HEK293 (cell line): ENCODE measurements at regions not wholly inside any gene's neighbourhood (a gene's known extent, or its start where the extent isn't known, plus 50 kb on each side); places are given as distances from the start of the nearest gene placed in this dataset.

ENCODE experiments used
- CTCF ChIA-PET: fragments of 350-600 bp; formaldehyde crosslinking; extraction: SDS; loops from one replicate; lab custom pipeline; 2021; ENCODE audit warnings: antibody characterized with exemption; lab: Yijun Ruan, JAX
- POLR2A ChIA-PET: fragments of 300-600 bp; formaldehyde crosslinking; extraction: SDS; loops from one replicate; lab custom pipeline; 2020; ENCODE audit warnings: antibody characterized with exemption, inconsistent platforms; lab: Yijun Ruan, JAX
- H3K27ac ChIP-seq: fragments of 200-500 bp; sonication (Bioruptor generic); 2 replicates; pipeline ENCODE4 v1.5.1; 2014; ENCODE audit warnings: low read depth, low read length, control low read depth, inconsistent platforms; ENCODE audit errors: extremely low read depth
- H3K36me3 ChIP-seq, 2 experiments: fragments of 200-500 bp in 1 of 2; sonication (Bioruptor generic) in 1 of 2; 1 replicate in 1 of 2; 2 replicates in 1 of 2; pipeline ENCODE4 v1.5.1; 2014 to 2017; ENCODE audit warnings: inconsistent platforms in 2 of 2, low read length in 2 of 2; ENCODE audit not compliant: control insufficient read depth in 2 of 2, insufficient read depth in 1 of 2
- H3K4me1 ChIP-seq: fragments of 200-500 bp; sonication (Bioruptor generic); 2 replicates; pipeline ENCODE4 v1.5.1; 2014; ENCODE audit warnings: mild to moderate bottlenecking, low read length, inconsistent platforms; ENCODE audit not compliant: control insufficient read depth, insufficient read depth
- H3K4me3 ChIP-seq: 2 replicates; pipeline ENCODE4 v1.5.1; 2011; ENCODE audit warnings: low read depth, mild to moderate bottlenecking, control low read depth, low read length, moderate library complexity
- H3K9me3 ChIP-seq: fragments of 200-500 bp; sonication (Bioruptor generic); 2 replicates; pipeline ENCODE4 v1.5.1; 2014; ENCODE audit warnings: low read depth, low read length, inconsistent platforms; ENCODE audit not compliant: control insufficient read depth, insufficient read depth
- KLF7 ChIP-seq: fragments of 450-650 bp; formaldehyde crosslinking; IDR thresholded peaks from 2 replicates; pipeline ENCODE4 v1.5.1; 2016; ENCODE audit warnings: missing biosample characterization, missing genetic modification characterization, borderline replicate concordance
- MEIS1 ChIP-seq: sonication (generic); formaldehyde crosslinking; IDR thresholded peaks from 2 replicates; pipeline ENCODE4 v1.8.1; 2022; ENCODE audit warnings: missing genetic modification reagents, mild to moderate bottlenecking, borderline replicate concordance
- PATZ1 ChIP-seq: fragments of 450-650 bp; formaldehyde crosslinking; IDR thresholded peaks from 2 replicates; pipeline ENCODE4 v1.5.1; 2016; ENCODE audit warnings: missing biosample characterization, missing genetic modification characterization
- PRDM1 ChIP-seq: fragments of 450-650 bp; formaldehyde crosslinking; IDR thresholded peaks from 2 replicates; pipeline ENCODE4; 2016; ENCODE audit warnings: missing biosample characterization, missing genetic modification characterization
- PRDM6 ChIP-seq: fragments of 450-650 bp; formaldehyde crosslinking; IDR thresholded peaks from 2 replicates; pipeline ENCODE4 v1.5.1; 2017; ENCODE audit warnings: missing biosample characterization, missing genetic modification characterization
- REPIN1 ChIP-seq: fragments of 450-650 bp; formaldehyde crosslinking; IDR thresholded peaks from 2 replicates; pipeline ENCODE4 v1.5.1; 2017; ENCODE audit warnings: missing biosample characterization, missing genetic modification characterization, low read depth
- SP2 ChIP-seq: fragments of 450-650 bp; formaldehyde crosslinking; IDR thresholded peaks from 2 replicates; pipeline ENCODE4 v1.5.1; 2016; ENCODE audit warnings: missing biosample characterization, missing genetic modification characterization
- SP3 ChIP-seq: fragments of 450-650 bp; formaldehyde crosslinking; IDR thresholded peaks from 2 replicates; pipeline ENCODE4 v1.5.1; 2016; ENCODE audit warnings: missing biosample characterization, missing genetic modification characterization
- ZBTB17 ChIP-seq: fragments of 450-650 bp; formaldehyde crosslinking; IDR thresholded peaks from 2 replicates; pipeline ENCODE4 v1.5.1; 2016; ENCODE audit warnings: missing biosample characterization, missing genetic modification characterization
- ZFHX2 ChIP-seq: fragments of 450-650 bp; formaldehyde crosslinking; conservative IDR thresholded peaks from 2 replicates; pipeline ENCODE4 v1.5.1; 2016; ENCODE audit warnings: missing biosample characterization, missing genetic modification characterization
- ZNF157 ChIP-seq: fragments of 450-650 bp; formaldehyde crosslinking; IDR thresholded peaks from 2 replicates; pipeline ENCODE4 v1.5.1; 2016; ENCODE audit warnings: missing biosample characterization, missing genetic modification characterization
- ZNF16 ChIP-seq: fragments of 450-650 bp; formaldehyde crosslinking; IDR thresholded peaks from 2 replicates; pipeline ENCODE4 v1.5.1; 2016; ENCODE audit warnings: low read depth, missing biosample characterization, missing genetic modification characterization
- ZNF19 ChIP-seq: fragments of 450-650 bp; formaldehyde crosslinking; IDR thresholded peaks from 2 replicates; pipeline ENCODE4; 2016; ENCODE audit warnings: missing biosample characterization, missing genetic modification characterization, low read depth
- ZNF292 ChIP-seq: fragments of 450-650 bp; formaldehyde crosslinking; IDR thresholded peaks from 2 replicates; pipeline ENCODE4 v1.5.1; 2016; ENCODE audit warnings: low read depth, missing biosample characterization, missing genetic modification characterization, borderline replicate concordance
- ZNF521 ChIP-seq: fragments of 450-650 bp; formaldehyde crosslinking; IDR thresholded peaks from 2 replicates; pipeline ENCODE4 v1.5.1; 2017; ENCODE audit warnings: missing biosample characterization, mild to moderate bottlenecking, missing genetic modification characterization
- ZNF548 ChIP-seq: fragments of 450-650 bp; formaldehyde crosslinking; IDR thresholded peaks from 2 replicates; pipeline ENCODE4 v1.5.1; 2016; ENCODE audit warnings: missing biosample characterization, missing genetic modification characterization
- ZNF580 ChIP-seq: fragments of 450-650 bp; formaldehyde crosslinking; IDR thresholded peaks from 2 replicates; pipeline ENCODE4 v1.5.1; 2016; ENCODE audit warnings: missing biosample characterization, missing genetic modification characterization
- ZNF600 ChIP-seq: fragments of 450-650 bp; formaldehyde crosslinking; IDR thresholded peaks from 2 replicates; pipeline ENCODE4 v1.5.1; 2016; ENCODE audit warnings: missing biosample characterization, missing genetic modification characterization
- ZNF629 ChIP-seq: fragments of 450-650 bp; formaldehyde crosslinking; IDR thresholded peaks from 2 replicates; pipeline ENCODE4 v1.5.1; 2017; ENCODE audit warnings: missing biosample characterization, missing genetic modification characterization
- ZNF639 ChIP-seq: fragments of 450-650 bp; formaldehyde crosslinking; IDR thresholded peaks from 2 replicates; pipeline ENCODE4 v1.5.1; 2016; ENCODE audit warnings: missing biosample characterization, missing genetic modification characterization
- ZNF830 ChIP-seq: fragments of 450-650 bp; IDR thresholded peaks from 2 replicates; pipeline ENCODE4 v1.5.0; 2018; ENCODE audit warnings: missing biosample characterization, missing genetic modification characterization, low read depth, mild to moderate bottlenecking, moderate library complexity
- TF ChIP-seq, protein P1 (sequence below): fragments of 450-650 bp; formaldehyde crosslinking; IDR thresholded peaks from 2 replicates; pipeline ENCODE4 v1.5.1; 2017; ENCODE audit warnings: missing biosample characterization, missing genetic modification characterization
- TF ChIP-seq, protein P2 (sequence below): fragments of 450-650 bp; formaldehyde crosslinking; IDR thresholded peaks from 2 replicates; pipeline ENCODE4 v1.5.1; 2016; ENCODE audit warnings: missing biosample characterization, missing genetic modification characterization
- TF ChIP-seq, protein P3 (sequence below): fragments of 450-650 bp; formaldehyde crosslinking; IDR thresholded peaks from 2 replicates; pipeline ENCODE4 v1.5.1; 2016; ENCODE audit warnings: missing biosample characterization, missing genetic modification characterization
- TF ChIP-seq, protein P4 (sequence below): fragments of 450-650 bp; formaldehyde crosslinking; IDR thresholded peaks from 2 replicates; pipeline ENCODE4 v1.5.1; 2016; ENCODE audit warnings: missing biosample characterization, missing genetic modification characterization

GRCh38 chr5:93156566-93156965, 424.5 kb downstream of the NR2F1-AS1 start:
- Histone ChIP-seq H3K4me1 (no peaks in the 10 kb centered on the region), H3K27ac (no peak overlapping the region), H3K9me3 (no peaks in the 10 kb centered on the region), H3K4me3 (no peak overlapping the region), H3K36me3 (no peaks in the 10 kb centered on the region)
- POLR2A ChIA-PET, result no interaction called here
- TF ChIP-seq ZNF629 (tag by site-specific recombination) (no peak), ZNF292 (no peak), ZNF639 (tag by site-specific recombination) (no peak), ZBTB17 (tag by site-specific recombination) (no peak), MEIS1 (CRISPR knock-in tag) (no peak), ZNF580 (no peak), REPIN1 (tag by site-specific recombination) (no peak), PRDM6 (tag by site-specific recombination) (no peak), ZNF157 (tag by site-specific recombination) (no peak), ZFHX2 (no peak), ZNF548 (tag by site-specific recombination) (no peak), ZNF830 (no peak), PRDM1 (tag by site-specific recombination) (no peak)
- TF ChIP-seq, protein P1, sequence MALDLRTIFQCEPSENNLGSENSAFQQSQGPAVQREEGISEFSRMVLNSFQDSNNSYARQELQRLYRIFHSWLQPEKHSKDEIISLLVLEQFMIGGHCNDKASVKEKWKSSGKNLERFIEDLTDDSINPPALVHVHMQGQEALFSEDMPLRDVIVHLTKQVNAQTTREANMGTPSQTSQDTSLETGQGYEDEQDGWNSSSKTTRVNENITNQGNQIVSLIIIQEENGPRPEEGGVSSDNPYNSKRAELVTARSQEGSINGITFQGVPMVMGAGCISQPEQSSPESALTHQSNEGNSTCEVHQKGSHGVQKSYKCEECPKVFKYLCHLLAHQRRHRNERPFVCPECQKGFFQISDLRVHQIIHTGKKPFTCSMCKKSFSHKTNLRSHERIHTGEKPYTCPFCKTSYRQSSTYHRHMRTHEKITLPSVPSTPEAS, result no peak
- TF ChIP-seq, protein P2, sequence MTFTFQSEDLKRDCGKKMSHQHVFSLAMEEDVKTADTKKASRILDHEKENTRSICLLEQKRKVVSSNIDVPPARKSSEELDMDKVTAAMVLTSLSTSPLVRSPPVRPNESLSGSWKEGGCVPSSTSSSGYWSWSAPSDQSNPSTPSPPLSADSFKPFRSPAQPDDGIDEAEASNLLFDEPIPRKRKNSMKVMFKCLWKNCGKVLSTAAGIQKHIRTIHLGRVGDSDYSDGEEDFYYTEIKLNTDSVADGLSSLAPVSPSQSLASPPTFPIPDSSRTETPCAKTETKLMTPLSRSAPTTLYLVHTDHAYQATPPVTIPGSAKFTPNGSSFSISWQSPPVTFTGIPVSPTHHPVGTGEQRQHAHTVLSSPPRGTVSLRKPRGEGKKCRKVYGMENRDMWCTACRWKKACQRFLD (tag by site-specific recombination), result no peak
- CTCF ChIA-PET, result no interaction called here

GRCh38 chr5:93154535-93154934, 426.5 kb downstream of the NR2F1-AS1 start:
- POLR2A ChIA-PET, result no interaction called here
- CTCF ChIA-PET, result no interaction called here
- TF ChIP-seq ZNF19 (tag by site-specific recombination) (no peak), ZNF521 (tag by site-specific recombination) (no peak), PATZ1 (tag by site-specific recombination) (no peak), SP3 (no peak), KLF7 (tag by site-specific recombination) (no peak), ZNF600 (tag by site-specific recombination) (no peak), ZNF16 (tag by site-specific recombination) (no peak), SP2 (tag by site-specific recombination) (no peak)
- TF ChIP-seq, protein P3, sequence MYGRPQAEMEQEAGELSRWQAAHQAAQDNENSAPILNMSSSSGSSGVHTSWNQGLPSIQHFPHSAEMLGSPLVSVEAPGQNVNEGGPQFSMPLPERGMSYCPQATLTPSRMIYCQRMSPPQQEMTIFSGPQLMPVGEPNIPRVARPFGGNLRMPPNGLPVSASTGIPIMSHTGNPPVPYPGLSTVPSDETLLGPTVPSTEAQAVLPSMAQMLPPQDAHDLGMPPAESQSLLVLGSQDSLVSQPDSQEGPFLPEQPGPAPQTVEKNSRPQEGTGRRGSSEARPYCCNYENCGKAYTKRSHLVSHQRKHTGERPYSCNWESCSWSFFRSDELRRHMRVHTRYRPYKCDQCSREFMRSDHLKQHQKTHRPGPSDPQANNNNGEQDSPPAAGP (tag by site-specific recombination), result no peak
- TF ChIP-seq, protein P4, sequence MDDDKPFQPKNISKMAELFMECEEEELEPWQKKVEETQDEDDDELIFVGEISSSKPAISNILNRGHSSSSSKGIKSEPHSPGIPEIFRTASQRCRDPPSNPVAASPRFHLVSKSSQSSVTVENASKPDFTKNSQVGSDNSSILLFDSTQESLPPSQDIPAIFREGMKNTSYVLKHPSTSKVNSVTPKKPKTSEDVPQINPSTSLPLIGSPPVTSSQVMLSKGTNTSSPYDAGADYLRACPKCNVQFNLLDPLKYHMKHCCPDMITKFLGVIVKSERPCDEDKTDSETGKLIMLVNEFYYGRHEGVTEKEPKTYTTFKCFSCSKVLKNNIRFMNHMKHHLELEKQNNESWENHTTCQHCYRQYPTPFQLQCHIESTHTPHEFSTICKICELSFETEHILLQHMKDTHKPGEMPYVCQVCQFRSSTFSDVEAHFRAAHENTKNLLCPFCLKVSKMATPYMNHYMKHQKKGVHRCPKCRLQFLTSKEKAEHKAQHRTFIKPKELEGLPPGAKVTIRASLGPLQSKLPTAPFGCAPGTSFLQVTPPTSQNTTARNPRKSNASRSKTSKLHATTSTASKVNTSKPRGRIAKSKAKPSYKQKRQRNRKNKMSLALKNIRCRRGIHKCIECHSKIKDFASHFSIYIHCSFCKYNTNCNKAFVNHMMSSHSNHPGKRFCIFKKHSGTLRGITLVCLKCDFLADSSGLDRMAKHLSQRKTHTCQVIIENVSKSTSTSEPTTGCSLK (tag by site-specific recombination), result no peak
- no peak overlapping the region for H3K4me3 ChIP-seq
- no peaks in the 10 kb centered on the region for H3K4me1 ChIP-seq
- no peaks in the 10 kb centered on the region for H3K36me3 ChIP-seq
- H3K27ac ChIP-seq, result no peak overlapping the region
- H3K9me3 ChIP-seq, result no peaks in the 10 kb centered on the region
